DND-41 (cell line): ENCODE measurements at regions not wholly inside any gene's neighbourhood (a gene's known extent, or its start where the extent isn't known, plus 50 kb on each side); places are given as distances from the start of the nearest gene placed in this dataset.

Experiments used
- EZH2 ChIP-seq: IDR thresholded peaks from 3 replicates; pipeline ENCODE4 v1.6.1; 2012; ENCODE audit warnings: borderline replicate concordance, low read depth, mild to moderate bottlenecking, moderate library complexity, low read length, inconsistent platforms; ENCODE audit not compliant: severe bottlenecking
- TF ChIP-seq, protein P1 (sequence below): IDR thresholded peaks from 2 replicates; pipeline ENCODE4 v1.5.1; 2012; ENCODE audit warnings: borderline replicate concordance, low read length, moderate library complexity, mild to moderate bottlenecking; ENCODE audit not compliant: poor library complexity, severe bottlenecking; ENCODE audit errors: extremely low read depth

- TF ChIP-seq, protein P1, sequence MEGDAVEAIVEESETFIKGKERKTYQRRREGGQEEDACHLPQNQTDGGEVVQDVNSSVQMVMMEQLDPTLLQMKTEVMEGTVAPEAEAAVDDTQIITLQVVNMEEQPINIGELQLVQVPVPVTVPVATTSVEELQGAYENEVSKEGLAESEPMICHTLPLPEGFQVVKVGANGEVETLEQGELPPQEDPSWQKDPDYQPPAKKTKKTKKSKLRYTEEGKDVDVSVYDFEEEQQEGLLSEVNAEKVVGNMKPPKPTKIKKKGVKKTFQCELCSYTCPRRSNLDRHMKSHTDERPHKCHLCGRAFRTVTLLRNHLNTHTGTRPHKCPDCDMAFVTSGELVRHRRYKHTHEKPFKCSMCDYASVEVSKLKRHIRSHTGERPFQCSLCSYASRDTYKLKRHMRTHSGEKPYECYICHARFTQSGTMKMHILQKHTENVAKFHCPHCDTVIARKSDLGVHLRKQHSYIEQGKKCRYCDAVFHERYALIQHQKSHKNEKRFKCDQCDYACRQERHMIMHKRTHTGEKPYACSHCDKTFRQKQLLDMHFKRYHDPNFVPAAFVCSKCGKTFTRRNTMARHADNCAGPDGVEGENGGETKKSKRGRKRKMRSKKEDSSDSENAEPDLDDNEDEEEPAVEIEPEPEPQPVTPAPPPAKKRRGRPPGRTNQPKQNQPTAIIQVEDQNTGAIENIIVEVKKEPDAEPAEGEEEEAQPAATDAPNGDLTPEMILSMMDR: no peak
- TF ChIP-seq EZH2: no peak
Observed at GRCh38 chr18:75656035-75656434, 228.5 kb upstream of the SMIM21 start.
